ENCODE measurements at regions not wholly inside any gene's neighbourhood (a gene's known extent, or its start where the extent isn't known, plus 50 kb on each side); places are given as distances from the start of the nearest gene placed in this dataset.

DNA sequence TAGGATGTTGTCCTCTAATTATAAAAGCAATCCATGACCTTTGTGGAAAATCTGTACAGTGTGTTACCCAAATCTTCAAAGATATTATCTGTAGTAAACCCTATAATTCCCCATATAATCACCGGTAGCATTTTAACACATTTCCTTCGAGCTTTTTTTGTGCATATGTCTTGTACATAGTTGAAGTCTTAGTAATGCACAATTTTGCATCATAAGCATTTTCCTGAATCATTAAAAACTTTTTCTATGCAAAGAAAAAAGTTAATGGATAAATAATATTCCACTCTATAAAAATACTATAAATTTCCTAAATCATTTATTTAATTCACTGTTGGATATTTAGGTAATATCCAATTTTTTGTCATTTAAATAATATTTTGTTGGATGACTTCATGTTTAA, 201.7 kb downstream of the RRAGC start:
- TF ChIP-seq, protein P1, sequence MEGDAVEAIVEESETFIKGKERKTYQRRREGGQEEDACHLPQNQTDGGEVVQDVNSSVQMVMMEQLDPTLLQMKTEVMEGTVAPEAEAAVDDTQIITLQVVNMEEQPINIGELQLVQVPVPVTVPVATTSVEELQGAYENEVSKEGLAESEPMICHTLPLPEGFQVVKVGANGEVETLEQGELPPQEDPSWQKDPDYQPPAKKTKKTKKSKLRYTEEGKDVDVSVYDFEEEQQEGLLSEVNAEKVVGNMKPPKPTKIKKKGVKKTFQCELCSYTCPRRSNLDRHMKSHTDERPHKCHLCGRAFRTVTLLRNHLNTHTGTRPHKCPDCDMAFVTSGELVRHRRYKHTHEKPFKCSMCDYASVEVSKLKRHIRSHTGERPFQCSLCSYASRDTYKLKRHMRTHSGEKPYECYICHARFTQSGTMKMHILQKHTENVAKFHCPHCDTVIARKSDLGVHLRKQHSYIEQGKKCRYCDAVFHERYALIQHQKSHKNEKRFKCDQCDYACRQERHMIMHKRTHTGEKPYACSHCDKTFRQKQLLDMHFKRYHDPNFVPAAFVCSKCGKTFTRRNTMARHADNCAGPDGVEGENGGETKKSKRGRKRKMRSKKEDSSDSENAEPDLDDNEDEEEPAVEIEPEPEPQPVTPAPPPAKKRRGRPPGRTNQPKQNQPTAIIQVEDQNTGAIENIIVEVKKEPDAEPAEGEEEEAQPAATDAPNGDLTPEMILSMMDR (conservative IDR thresholded peaks at IDR 0.05; ENCODE audit: low read depth in 2 of 2): no peak
- TF ChIP-seq EZH2phosphoT487 (IDR thresholded peaks at IDR 0.05; ENCODE audit: unreplicated experiment): no peak
- no peak for TF ChIP-seq REST (IDR thresholded peaks at IDR 0.05; ENCODE audit: unreplicated experiment)
- TF ChIP-seq ETS1 (IDR thresholded peaks at IDR 0.05): no peak
- TF ChIP-seq POLR2AphosphoS5 (IDR thresholded peaks at IDR 0.05; ENCODE audit: low read depth): no peak
- no peak for TF ChIP-seq EZH2 (IDR thresholded peaks at IDR 0.05; ENCODE audit: low read depth, unreplicated experiment)
- TF ChIP-seq STAT1 (IDR thresholded peaks at IDR 0.05; ENCODE audit: unreplicated experiment): no peak
- TF ChIP-seq CREB1 (CRISPR knock-in tag; IDR thresholded peaks at IDR 0.05; ENCODE audit: low read depth): no peak
- TF ChIP-seq JUNB (IDR thresholded peaks at IDR 0.05; ENCODE audit: unreplicated experiment): no peak
- TF ChIP-seq, protein P2, sequence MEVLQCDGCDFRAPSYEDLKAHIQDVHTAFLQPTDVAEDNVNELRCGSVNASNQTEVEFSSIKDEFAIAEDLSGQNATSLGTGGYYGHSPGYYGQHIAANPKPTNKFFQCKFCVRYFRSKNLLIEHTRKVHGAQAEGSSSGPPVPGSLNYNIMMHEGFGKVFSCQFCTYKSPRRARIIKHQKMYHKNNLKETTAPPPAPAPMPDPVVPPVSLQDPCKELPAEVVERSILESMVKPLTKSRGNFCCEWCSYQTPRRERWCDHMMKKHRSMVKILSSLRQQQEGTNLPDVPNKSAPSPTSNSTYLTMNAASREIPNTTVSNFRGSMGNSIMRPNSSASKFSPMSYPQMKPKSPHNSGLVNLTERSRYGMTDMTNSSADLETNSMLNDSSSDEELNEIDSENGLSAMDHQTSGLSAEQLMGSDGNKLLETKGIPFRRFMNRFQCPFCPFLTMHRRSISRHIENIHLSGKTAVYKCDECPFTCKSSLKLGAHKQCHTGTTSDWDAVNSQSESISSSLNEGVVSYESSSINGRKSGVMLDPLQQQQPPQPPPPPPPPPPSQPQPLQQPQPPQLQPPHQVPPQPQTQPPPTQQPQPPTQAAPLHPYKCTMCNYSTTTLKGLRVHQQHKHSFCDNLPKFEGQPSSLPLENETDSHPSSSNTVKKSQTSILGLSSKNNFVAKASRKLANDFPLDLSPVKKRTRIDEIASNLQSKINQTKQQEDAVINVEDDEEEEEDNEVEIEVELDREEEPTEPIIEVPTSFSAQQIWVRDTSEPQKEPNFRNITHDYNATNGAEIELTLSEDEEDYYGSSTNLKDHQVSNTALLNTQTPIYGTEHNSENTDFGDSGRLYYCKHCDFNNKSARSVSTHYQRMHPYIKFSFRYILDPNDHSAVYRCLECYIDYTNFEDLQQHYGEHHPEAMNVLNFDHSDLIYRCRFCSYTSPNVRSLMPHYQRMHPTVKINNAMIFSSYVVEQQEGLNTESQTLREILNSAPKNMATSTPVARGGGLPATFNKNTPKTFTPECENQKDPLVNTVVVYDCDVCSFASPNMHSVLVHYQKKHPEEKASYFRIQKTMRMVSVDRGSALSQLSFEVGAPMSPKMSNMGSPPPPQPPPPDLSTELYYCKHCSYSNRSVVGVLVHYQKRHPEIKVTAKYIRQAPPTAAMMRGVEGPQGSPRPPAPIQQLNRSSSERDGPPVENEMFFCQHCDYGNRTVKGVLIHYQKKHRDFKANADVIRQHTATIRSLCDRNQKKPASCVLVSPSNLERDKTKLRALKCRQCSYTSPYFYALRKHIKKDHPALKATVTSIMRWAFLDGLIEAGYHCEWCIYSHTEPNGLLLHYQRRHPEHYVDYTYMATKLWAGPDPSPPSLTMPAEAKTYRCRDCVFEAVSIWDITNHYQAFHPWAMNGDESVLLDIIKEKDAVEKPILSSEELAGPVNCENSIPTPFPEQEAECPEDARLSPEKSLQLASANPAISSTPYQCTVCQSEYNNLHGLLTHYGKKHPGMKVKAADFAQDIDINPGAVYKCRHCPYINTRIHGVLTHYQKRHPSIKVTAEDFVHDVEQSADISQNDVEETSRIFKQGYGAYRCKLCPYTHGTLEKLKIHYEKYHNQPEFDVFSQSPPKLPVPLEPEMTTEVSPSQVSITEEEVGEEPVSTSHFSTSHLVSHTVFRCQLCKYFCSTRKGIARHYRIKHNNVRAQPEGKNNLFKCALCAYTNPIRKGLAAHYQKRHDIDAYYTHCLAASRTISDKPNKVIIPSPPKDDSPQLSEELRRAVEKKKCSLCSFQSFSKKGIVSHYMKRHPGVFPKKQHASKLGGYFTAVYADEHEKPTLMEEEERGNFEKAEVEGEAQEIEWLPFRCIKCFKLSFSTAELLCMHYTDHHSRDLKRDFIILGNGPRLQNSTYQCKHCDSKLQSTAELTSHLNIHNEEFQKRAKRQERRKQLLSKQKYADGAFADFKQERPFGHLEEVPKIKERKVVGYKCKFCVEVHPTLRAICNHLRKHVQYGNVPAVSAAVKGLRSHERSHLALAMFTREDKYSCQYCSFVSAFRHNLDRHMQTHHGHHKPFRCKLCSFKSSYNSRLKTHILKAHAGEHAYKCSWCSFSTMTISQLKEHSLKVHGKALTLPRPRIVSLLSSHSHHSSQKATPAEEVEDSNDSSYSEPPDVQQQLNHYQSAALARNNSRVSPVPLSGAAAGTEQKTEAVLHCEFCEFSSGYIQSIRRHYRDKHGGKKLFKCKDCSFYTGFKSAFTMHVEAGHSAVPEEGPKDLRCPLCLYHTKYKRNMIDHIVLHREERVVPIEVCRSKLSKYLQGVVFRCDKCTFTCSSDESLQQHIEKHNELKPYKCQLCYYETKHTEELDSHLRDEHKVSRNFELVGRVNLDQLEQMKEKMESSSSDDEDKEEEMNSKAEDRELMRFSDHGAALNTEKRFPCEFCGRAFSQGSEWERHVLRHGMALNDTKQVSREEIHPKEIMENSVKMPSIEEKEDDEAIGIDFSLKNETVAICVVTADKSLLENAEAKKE (CRISPR knock-in tag; IDR thresholded peaks at IDR 0.05): no peak
- no peak for TF ChIP-seq ZNF114 (CRISPR knock-in tag; IDR thresholded peaks at IDR 0.05)

All from GM23338 (cell line).